PC-3 (cell line): ENCODE measurements at regions not wholly inside any gene's neighbourhood (a gene's known extent, or its start where the extent isn't known, plus 50 kb on each side); places are given as distances from the start of the nearest gene placed in this dataset.

ENCODE experiments used
- EZH2 ChIP-seq: fragments of 300-600 bp; sonication (generic); IDR thresholded peaks from one replicate; pipeline ENCODE4 v1.6.1; 2017; ENCODE audit warnings: antibody characterized with exemption, mild to moderate bottlenecking, low read length; ENCODE audit not compliant: unreplicated experiment
- TF ChIP-seq, protein P1 (sequence below): fragments of 300-600 bp; sonication (generic); conservative IDR thresholded peaks from 2 replicates; pipeline ENCODE4 v1.5.1; 2017; ENCODE audit warnings: antibody characterized with exemption, low read depth, mild to moderate bottlenecking, low read length

DNA sequence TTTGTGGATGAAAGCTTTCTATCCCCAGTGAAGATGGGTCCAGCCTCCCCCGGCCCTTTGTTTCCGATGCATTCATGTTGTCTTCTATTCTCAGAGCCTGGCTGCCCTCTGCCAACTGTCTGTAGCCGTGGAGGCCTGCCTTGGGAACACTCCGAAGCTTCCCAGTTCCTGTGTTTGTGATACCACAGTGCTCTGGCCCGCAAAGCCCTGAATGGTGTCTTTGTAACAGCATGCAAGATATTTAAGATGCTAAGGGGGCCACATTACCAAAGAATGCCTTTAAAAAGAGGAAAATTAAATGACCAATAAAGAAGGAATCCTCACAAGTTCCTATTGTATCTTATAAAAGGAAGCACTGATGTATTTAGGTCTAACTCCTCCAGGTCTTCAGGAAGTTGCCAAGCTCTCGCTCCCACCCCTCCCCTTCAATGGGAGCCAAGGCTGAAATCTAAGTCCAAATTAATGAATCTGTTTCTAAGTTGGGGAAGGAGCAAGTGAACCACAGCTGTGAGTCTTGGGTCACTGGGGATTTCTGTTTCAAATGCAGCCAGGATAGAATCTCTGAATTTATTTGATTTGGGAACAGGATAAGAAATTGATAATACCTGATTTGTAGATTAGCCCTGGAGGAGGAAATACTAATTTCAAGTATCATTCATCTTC lies 596.1 kb downstream of the QKI start:
- TF ChIP-seq, protein P1, sequence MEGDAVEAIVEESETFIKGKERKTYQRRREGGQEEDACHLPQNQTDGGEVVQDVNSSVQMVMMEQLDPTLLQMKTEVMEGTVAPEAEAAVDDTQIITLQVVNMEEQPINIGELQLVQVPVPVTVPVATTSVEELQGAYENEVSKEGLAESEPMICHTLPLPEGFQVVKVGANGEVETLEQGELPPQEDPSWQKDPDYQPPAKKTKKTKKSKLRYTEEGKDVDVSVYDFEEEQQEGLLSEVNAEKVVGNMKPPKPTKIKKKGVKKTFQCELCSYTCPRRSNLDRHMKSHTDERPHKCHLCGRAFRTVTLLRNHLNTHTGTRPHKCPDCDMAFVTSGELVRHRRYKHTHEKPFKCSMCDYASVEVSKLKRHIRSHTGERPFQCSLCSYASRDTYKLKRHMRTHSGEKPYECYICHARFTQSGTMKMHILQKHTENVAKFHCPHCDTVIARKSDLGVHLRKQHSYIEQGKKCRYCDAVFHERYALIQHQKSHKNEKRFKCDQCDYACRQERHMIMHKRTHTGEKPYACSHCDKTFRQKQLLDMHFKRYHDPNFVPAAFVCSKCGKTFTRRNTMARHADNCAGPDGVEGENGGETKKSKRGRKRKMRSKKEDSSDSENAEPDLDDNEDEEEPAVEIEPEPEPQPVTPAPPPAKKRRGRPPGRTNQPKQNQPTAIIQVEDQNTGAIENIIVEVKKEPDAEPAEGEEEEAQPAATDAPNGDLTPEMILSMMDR = no peak
- no peak for TF ChIP-seq EZH2
